HG02973 (cell line): ENCODE measurements at regions not wholly inside any gene's neighbourhood (a gene's known extent, or its start where the extent isn't known, plus 50 kb on each side); places are given as distances from the start of the nearest gene placed in this dataset.

Experiments used
- ATAC-seq: cut with Tn5 transposase; IDR thresholded peaks from one replicate; pipeline ENCODE4 v1.9.1; 2021; ENCODE audit warnings: moderate library complexity; ENCODE audit not compliant: unreplicated experiment

GRCh38 chr3:30069056-30069455, 537.3 kb upstream of the TGFBR2 start:
- ATAC-seq = no peak

DNA sequence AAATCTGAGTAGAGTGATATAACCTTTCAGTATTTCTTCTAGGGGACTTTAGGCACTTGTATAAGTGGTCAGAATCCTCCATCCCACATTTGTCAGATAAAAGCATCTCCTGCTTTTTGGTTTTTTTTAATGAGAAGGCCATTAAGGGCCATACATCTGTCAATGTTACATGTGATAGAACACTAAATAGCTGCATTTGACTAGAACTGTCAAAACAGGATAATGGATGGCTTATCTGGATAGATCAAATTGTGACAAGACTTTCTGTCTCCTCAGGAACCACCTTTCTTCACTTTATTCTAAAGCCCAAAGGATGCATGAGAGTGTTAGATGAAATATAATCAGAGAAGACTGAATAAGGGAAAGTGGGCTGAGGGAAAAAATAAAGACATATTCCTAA, 533.4 kb upstream of the TGFBR2 start:
- no peak for ATAC-seq

DNA sequence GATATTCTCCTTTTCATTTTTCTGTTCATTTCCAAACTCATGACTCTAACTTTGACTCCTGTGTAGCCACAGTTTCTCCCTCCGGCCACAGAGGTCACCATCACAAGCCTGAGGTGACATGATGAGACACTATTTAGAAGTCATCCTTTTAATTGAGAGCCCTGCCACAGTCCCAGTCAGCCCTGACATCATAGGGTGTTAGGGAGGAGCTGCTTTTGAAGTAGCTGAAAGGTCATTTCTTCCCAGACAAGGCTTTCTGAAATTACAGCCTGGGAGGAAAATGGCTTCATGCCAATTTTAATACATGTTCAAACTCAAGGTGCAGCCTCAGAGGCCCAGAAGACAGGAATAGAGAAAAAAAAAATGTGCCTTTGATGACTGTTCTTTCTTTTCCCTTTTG, 532.8 kb upstream of the TGFBR2 start:
- no peak for ATAC-seq

- no peak for ATAC-seq
Measured at GRCh38 chr3:30075514-30075913, 530.9 kb upstream of the TGFBR2 start.

- no peak for ATAC-seq
Measured at GRCh38 chr3:30076899-30077298, 529.5 kb upstream of the TGFBR2 start.

DNA sequence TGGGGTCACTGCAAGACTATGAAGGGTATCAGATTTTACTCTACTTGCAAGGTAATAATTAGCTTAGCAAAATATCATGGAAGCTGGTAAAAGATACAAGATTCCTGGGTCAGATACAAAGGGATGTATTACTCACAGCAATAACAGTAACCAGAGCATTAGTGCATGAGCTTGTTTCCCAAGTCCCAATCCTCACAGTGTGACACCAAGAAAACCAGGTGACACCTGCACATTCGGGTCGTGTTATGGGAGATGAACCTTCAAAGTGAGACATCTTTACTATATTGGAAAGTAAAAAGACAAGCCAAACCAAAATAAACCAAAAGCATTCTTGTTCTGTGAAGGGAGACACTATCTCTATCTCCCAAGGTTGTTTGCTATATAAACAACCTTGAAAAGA, 528.7 kb upstream of the TGFBR2 start:
- ATAC-seq = no peak

DNA sequence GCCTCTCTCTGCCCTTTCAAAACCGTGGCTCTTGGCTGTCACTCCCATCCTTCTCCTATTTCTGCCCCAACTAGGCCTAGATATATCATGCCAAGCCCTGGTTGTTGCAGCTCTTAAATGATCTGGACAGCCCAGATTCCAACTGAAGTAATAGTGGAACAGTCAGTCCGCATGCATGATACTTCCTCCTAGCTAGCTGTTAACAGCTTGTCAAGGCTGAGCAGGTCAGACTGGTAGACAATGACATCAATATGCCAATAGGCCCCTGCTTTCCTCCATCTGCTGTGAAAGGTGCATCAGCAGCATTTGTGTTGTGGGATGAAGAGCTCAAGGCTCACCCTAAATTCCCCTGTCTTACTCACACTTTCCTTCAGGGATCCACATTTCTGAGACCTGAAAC, 527.7 kb upstream of the TGFBR2 start:
- no peak for ATAC-seq

- no peak for ATAC-seq
Measured at GRCh38 chr3:30081904-30082303, 524.5 kb upstream of the TGFBR2 start.

- ATAC-seq = no peak
Measured at GRCh38 chr3:30082652-30083051, 523.7 kb upstream of the TGFBR2 start.

DNA sequence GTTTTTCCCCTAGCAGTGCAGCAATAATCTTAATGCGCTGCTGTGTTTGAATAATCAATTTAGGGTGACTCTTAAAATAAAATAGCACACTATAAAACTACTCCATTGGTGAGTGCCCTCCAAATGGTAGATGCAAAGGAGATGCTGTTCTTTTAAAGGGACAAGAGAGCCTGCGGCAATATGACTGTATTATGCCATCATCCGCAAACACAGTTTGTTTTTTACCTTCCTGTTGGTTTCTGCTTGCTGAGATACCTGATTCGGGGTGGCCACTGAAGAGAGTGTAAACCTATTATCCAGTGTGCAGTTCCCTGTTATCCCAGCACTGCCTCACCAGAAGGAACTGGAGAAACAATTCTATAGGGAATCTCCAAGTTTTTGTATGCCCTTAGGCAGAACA, 523.1 kb upstream of the TGFBR2 start:
- ATAC-seq = no peak

DNA sequence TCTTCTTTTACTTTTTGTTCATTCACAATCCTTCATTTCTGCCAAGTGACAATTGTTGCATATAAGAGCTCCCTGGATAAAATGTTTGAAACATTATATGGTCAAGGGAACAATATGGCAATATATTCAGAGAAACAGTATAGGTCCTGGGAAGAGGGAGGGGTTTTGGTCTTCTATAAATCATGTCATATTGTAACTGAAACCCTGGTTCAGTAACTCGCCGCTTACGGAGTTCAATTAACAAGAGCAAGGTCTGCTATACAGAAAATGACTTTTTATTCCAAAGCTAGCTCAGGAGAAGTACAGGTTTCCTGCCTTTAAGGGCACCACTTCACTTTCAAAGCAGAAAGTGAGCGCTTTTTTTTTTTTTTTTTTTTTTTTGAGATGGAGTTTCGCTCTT, 522.1 kb upstream of the TGFBR2 start:
- ATAC-seq = no peak

GRCh38 chr3:30084971-30085403, 521.4 kb upstream of the TGFBR2 start:
- no peak for ATAC-seq

DNA sequence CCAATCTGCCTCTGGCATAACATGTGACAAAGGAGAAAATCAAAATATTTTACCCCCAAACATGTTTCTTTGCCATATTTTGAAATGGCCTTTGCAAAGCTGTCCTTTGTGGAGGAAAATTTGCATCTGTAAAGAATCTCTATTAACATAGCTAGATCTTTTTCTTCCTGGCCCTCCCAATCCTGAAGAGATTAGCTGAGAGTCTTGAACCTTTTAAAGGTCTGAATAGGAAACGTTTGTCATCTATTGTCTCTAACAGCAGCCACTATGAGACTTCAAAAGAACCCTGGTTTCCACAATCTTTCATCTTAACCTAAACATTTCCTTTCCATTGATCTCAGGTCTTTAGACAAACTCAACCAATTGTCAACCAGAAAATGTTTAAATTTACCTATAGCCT, 520.9 kb upstream of the TGFBR2 start:
- ATAC-seq = no peak

DNA sequence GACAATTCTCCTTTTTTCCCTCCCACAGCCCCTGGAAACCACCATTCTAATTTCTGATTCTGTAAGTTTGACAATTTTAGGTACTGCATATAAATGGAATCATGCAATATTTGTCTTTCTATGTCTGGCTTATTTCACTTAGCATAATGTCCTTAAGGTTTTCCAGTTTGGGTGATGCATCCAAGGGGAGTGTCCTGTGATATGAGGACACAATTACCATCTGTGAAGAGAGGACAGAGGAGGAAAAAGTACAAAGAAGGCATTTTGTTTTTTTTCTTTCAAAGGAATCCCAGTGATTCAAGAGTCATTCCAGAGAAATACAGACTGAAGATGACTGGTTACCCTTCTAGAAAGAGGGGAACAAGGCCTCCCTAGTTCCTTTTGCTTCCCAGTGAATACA, 514.7 kb upstream of the TGFBR2 start:
- no peak for ATAC-seq

DNA sequence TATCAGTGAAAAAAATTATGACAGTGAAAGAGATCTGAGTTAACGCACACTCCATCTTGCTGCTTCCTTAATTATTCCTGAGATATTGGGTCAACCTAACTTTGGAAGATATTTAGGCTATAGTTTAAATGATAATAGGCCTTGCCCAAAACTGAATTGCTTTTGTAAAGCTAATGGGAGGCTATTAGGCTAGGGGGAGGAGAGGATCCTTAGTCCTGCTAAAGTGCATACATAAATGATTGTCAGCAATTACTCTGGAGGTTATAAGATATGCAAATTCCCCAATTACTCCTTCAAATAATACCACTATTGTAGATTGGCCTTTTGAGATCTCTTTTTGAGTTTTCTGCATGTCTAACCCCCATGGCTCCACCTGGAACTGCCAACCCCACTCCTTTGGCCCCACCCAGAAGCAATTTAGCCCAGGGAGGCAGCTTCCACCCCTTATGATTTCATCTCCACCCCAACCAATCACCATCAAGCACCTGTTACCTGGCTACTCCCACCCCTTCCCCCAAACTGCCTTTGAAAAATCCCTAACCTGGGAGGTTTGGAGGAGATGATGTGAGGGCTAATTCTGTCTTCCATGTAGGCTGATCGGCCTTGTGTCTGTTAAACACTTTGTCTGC, 509.3 kb upstream of the TGFBR2 start:
- no peak for ATAC-seq

- ATAC-seq = no peak
Measured at GRCh38 chr3:30098243-30098642, 508.2 kb upstream of the TGFBR2 start.

DNA sequence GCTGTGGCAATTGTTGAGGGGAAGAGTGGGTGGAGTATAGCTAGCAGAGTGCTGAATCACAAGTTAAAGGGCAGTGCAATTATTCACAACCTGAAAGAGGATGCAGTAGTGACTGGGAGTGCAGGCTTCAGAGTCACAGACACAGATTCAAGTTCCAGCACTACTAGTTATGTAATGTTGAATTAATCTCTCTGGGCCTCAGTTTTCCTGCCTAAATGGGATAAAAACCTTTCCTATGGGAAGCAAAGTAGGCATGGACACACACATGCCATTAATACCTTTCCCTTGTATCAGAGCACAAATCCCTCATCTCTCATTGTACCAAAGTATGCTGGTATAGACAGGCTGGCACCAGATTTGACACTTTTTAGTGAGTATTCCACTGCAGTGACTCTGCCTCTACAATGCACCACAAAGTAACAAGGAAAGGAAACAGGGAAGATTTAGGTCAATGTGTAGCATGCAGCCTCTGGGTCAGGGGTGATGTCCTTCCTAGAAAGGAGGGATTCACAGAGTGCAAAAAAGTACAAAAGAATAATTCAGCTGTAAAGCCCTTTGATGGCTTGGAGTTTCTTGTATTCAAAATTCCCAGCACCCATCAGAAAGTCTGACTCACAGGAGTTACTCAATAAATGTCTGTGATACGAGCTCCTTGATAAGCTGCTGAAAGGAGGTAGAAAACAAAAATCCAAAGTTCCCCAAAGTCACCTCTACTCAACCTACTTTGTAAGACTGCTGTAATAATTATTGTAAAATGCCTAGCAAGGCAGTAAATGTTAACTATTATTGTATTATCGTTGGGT, 507.5 kb upstream of the TGFBR2 start:
- no peak for ATAC-seq

DNA sequence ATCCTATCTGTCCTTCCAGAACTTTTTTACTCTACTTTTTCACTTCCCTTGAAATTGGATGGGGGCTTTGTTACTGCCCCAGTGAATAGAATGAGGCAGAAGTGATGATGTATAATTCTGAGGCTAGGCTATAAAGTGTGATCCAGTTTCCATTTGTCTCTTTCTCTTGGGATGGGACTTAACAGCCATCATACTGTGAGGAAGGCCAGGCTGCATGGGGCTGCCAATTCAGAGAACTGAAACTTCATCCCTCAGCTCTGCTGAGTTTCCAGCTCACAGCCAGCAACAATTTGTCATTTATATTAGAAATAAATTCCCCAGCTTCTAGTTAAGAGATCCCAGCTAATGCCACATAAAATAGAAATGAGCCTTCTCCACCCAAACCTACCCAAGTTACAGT, 504.0 kb upstream of the TGFBR2 start:
- ATAC-seq = no peak

DNA sequence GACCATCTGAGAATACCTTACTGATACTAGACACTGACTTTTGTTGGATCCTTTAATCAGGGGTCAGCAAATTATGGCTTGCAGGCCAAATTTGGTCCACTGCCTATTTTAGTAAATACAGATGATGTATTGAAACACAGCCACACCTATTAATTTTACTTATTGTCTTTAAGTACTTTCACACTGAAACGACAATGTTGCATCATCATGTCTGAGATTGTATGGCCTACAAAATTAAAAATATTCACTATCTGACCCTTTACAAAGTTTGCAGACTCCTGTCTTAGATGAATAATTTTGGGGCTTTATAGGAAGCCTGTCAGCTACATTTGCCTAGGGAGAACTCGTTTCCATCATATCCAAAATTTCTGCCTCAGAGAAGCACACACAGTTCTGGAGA, 503.2 kb upstream of the TGFBR2 start:
- ATAC-seq = no peak

DNA sequence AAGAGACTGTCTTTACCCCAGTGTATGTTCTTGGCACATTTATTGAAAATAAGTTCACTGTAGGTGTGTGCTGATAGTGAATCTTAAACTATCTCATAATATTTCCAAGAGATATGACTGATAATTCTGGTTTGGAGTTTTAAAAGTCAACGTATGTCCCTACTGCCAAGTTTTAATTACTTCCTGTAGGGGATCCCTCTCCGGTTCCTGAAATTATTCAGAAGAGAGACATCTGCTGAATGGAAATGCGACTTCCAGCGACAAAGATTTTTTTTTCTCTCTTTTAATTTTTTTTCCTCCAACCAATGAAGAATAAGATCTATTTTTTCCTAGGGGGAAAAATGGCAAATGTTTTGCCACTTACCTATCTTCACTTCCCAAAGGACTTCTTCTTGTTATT, 498.9 kb upstream of the TGFBR2 start:
- no peak for ATAC-seq

- no peak for ATAC-seq
Measured at GRCh38 chr3:30112411-30112810, 494.0 kb upstream of the TGFBR2 start.

- ATAC-seq = no peak
Measured at GRCh38 chr3:30112902-30113484, 493.4 kb upstream of the TGFBR2 start.
